SKM-1 treated with dmso at 0.1 percent for 144 hours (cell line): ENCODE measurements at regions not wholly inside any gene's neighbourhood (a gene's known extent, or its start where the extent isn't known, plus 50 kb on each side); places are given as distances from the start of the nearest gene placed in this dataset.

Experiments used
- DNase-seq: peaks from one replicate; lab custom pipeline; 2025; ENCODE audit not compliant: unreplicated experiment; lab: John Stamatoyannopoulos, UW

- DNase-seq = no peak
Observed at GRCh38 chrX:139125916-139126315, 404.6 kb upstream of the F9 start.

- DNase-seq = no peak
Observed at GRCh38 chrX:139121616-139122286, 408.8 kb upstream of the F9 start.

GRCh38 chrX:139120760-139121159, 409.2 kb upstream of the FGF13 start:
- no peak for DNase-seq

- DNase-seq = no peak
Observed at GRCh38 chrX:139113708-139114107, 402.2 kb upstream of the FGF13 start.

- DNase-seq = no peak
Observed at GRCh38 chrX:139112432-139112831, 400.9 kb upstream of the FGF13 start.

GRCh38 chrX:139106069-139106468, 394.6 kb upstream of the FGF13 start:
- DNase-seq = no peak

GRCh38 chrX:139094671-139095592, 383.4 kb upstream of the FGF13 start:
- DNase-seq = no peak

- no peak for DNase-seq
Observed at GRCh38 chrX:139093201-139093600, 381.7 kb upstream of the FGF13 start.

GRCh38 chrX:139091878-139092277, 380.4 kb upstream of the FGF13 start:
- no peak for DNase-seq

- no peak for DNase-seq
Observed at GRCh38 chrX:139091066-139091465, 379.5 kb upstream of the FGF13 start.

GRCh38 chrX:139086246-139086645, 374.7 kb upstream of the FGF13 start:
- DNase-seq = no peak

GRCh38 chrX:139085404-139085803, 373.9 kb upstream of the FGF13 start:
- DNase-seq = no peak

GRCh38 chrX:139083191-139083590, 371.7 kb upstream of the FGF13 start:
- no peak for DNase-seq

GRCh38 chrX:139081965-139082364, 370.4 kb upstream of the FGF13 start:
- no peak for DNase-seq

GRCh38 chrX:139079789-139080188, 368.3 kb upstream of the FGF13 start:
- DNase-seq = no peak

GRCh38 chrX:139078761-139079280, 367.3 kb upstream of the FGF13 start:
- no peak for DNase-seq

GRCh38 chrX:139078342-139078741, 366.8 kb upstream of the FGF13 start:
- no peak for DNase-seq

GRCh38 chrX:139077281-139078250, 366.0 kb upstream of the FGF13 start:
- DNase-seq = no peak

GRCh38 chrX:139063364-139063763, 351.8 kb upstream of the FGF13 start:
- no peak for DNase-seq

- DNase-seq = no peak
Observed at GRCh38 chrX:139058831-139059495, 347.4 kb upstream of the FGF13 start.
